ENCODE measurements at regions not wholly inside any gene's neighbourhood (a gene's known extent, or its start where the extent isn't known, plus 50 kb on each side); places are given as distances from the start of the nearest gene placed in this dataset.

- TF ChIP-seq POLR2A (IDR thresholded peaks at IDR 0.05; ENCODE audit: low read depth, low read length) (no peak), TAF1 (IDR thresholded peaks at IDR 0.05; ENCODE audit: low read depth, low read length) (no peak), POLR2AphosphoS5 (IDR thresholded peaks at IDR 0.05; ENCODE audit: low read depth, low read length) (no peak), SPI1 (IDR thresholded peaks at IDR 0.05; ENCODE audit: low read depth, low read length) (no peak)
These were observed 117.6 kb upstream of the GPR101 start for GRCh38 chrX:137151403-137151802.

Data from GM12891 (cell line).